ENCODE measurements at regions not wholly inside any gene's neighbourhood (a gene's known extent, or its start where the extent isn't known, plus 50 kb on each side); places are given as distances from the start of the nearest gene placed in this dataset.

- no peak for DNase-seq (ENCODE audit: low read depth)
Observed at GRCh38 chr1:57633881-57634280, 210.0 kb upstream of the DAB1 start.

DNA sequence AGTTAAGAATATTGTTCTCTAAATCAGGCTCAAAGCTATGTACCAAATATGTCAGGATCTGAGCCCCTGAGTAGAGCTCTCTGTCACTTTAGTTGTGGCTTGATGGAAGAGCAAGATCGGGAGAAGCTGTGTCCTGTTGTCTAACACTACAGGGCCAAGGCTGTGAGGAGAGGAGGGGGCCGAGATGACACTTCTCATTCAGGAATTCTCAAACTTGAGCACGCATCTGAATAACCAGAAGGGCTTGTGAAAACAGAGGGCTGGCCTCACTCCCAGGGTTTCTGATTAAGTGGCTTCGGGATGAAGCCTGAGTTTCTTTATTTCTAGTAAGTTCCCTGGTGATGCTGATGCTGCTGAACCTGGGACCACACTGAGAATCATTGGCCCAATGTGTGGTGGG, 209.2 kb upstream of the DAB1 start:
- no peak for DNase-seq (ENCODE audit: low read depth)

- peak; percentile 9 for DNase-seq (ENCODE audit: low read depth)
Observed at GRCh38 chr1:57632401-57632800, 208.5 kb upstream of the DAB1 start.

DNA sequence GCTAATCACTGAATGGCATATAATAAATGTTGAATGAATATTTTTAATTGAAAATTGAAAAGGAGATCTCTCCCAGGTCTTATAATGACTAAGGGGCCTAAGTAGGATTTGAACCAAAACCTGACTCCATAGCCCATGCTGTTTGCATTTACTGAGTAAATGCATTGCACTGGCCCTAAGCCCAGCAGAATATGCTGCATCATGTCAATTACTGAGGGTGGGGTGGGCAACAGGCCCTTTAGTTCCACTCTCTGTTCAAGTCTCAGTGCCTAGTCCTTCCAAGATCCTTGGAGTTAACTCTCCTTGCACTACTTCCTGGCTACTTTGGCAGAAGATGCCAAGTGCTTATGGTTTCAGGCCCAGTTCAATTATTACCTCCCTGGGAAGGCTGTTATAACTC, 203.8 kb upstream of the DAB1 start:
- DNase-seq (ENCODE audit: low read depth) = no peak

GRCh38 chr1:57623791-57624538, 200.1 kb upstream of the DAB1 start:
- no peak for DNase-seq (ENCODE audit: low read depth)

DNA sequence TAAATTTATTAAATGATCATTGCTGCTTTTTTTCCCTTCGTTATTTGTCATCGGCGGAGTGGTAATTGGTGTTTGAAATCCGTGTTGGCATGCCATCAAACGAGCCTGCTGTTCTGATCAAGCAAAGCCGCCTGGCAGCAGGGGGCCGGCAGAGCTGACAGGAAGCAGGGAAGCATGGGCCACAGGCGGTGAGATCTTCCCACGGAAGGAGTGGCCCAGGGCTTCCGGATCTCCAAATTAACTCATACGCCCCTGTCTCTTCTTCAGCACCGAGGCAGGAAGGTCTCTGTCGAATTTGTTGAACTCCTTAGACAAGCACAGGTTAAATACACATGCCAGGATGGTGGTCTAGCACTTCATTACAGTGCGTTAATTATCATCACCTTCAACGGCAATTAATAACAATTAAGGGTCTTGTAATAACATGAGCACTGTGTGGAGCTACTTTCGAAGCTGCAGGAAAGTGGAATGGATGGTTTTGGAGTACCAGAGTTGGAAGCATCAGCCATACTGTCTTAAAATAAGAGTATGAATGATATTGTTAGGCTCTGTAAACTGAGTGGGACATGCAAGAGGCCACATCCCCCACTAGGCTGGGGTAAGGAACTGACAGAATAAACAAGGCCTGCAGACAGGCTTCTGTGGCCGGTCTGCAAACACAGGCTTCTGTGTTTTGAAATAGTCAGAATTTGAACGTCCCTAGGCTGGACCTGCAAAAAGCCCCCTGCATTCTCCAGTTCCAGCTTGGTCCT, 199.4 kb upstream of the DAB1 start:
- DNase-seq (ENCODE audit: low read depth) = no peak

- no peak for DNase-seq (ENCODE audit: low read depth)
Observed at GRCh38 chr1:57621776-57622175, 197.9 kb upstream of the DAB1 start.

DNA sequence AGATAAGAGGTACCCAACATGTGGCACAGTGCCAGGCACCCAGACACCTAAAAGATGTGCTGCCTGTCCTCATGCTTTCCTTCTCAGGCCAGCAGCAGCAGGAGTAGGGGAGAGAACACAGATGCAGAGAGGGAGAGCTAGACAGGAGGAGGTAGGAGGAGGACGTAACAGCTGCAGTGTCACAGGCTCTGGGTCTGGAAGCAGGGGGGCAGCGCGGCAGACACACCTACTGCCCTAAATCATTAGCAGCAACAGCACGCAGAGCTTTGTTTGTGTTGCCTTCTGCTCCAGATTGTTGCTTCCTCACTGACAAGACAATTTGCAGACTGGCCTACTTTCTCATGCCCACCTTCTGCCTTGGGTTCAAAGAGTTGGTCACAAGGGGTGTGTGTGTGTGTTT, 196.7 kb upstream of the DAB1 start:
- DNase-seq (ENCODE audit: low read depth) = no peak

GRCh38 chr1:57616921-57617320, 193.1 kb upstream of the DAB1 start:
- DNase-seq (ENCODE audit: low read depth) = no peak

DNA sequence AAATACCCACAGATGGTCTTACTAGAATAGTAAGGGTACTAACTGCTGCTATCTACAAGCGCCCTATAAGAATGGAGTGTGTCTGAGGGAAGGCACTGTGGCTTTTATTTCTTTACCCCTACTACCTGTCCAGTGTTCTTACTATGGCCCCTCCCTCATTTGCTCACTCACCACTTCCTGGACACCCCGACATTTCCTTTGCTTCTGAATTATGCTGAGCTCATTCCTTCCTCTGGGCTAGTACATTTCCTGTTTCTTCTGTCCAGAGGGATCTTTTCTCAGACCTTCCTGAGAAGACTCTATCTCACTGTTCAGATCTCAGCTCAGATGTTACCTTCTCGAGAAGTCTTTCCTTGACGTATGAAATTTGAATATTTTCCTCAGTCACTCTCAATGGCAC, 192.1 kb upstream of the DAB1 start:
- no peak for DNase-seq (ENCODE audit: low read depth)

- DNase-seq (ENCODE audit: low read depth) = no peak
Observed at GRCh38 chr1:57612833-57613232, 189.0 kb upstream of the DAB1 start.

GRCh38 chr1:57605933-57606332, 182.1 kb upstream of the DAB1 start:
- DNase-seq (ENCODE audit: low read depth) = no peak

- no peak for DNase-seq (ENCODE audit: low read depth)
Observed at GRCh38 chr1:57603696-57604095, 179.8 kb upstream of the DAB1 start.

DNA sequence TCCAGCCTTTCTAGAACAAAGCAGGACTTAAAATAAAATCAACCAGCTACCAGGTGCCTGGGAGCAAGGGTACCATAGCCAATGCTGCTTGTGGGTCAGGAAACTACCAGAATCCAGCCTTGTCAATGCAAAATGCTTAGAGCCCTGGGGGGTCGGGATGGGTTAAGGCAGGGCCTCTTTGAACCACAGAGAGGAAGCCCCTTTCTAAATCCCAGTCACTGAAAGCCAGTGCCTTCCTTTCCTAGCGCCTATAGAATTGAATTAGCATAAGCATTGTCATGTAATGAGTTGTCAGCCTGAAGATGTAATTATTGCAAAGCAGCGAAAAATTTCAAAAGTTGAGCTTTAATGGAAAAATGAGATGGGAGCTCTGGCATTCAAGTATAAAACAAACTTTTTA, 176.6 kb upstream of the DAB1 start:
- DNase-seq (ENCODE audit: low read depth) = no peak

- peak; percentile 3 for DNase-seq (ENCODE audit: low read depth)
Observed at GRCh38 chr1:57599236-57599994, 175.6 kb upstream of the DAB1 start.

DNA sequence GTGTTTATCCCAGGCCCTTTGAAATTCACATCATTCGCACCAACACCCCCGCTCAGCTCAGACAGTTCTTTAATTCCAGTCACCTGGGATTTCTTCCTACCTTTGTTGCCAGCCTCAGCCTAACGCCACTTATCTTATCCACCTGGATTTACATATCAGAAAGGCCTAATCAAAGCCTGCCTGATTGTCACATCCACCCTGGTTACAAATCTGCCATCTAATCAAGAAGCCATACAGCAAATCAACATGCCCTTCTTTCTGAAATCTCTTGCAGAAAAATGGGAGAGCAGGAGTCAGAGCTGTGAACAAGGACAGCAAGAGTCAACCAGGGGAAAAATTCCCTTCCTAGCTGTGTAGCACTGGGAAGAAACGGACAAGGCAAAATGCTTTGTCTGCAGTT, 173.2 kb upstream of the DAB1 start:
- DNase-seq (ENCODE audit: low read depth) = no peak

GRCh38 chr1:57594002-57594401, 170.1 kb upstream of the DAB1 start:
- no peak for DNase-seq (ENCODE audit: low read depth)

GRCh38 chr1:57591842-57592241, 168.0 kb upstream of the DAB1 start:
- no peak for DNase-seq (ENCODE audit: low read depth)

GRCh38 chr1:57590978-57591377, 167.1 kb upstream of the DAB1 start:
- DNase-seq (ENCODE audit: low read depth) = no peak

DNA sequence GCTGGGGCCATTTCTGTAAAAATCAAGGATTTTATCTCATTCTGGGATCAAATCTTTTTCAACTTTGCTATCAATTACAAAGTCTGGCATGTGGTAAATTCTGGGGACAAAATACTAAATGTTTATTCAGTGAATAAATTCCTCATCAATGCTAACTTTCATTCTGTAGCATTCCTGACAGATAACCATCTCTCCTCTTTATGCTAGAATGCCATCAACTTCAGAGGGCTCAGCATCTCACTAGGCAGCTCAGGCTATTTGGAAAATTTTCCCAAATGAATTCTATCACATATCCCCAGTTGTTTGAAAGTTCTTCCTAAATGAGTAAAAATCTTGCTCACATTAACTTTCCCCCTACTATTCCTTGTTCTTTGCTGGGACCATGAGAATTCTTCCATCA, 163.0 kb upstream of the DAB1 start:
- DNase-seq (ENCODE audit: low read depth) = no peak

GRCh38 chr1:57578680-57579079, 154.8 kb upstream of the DAB1 start:
- no peak for DNase-seq (ENCODE audit: low read depth)

DNA sequence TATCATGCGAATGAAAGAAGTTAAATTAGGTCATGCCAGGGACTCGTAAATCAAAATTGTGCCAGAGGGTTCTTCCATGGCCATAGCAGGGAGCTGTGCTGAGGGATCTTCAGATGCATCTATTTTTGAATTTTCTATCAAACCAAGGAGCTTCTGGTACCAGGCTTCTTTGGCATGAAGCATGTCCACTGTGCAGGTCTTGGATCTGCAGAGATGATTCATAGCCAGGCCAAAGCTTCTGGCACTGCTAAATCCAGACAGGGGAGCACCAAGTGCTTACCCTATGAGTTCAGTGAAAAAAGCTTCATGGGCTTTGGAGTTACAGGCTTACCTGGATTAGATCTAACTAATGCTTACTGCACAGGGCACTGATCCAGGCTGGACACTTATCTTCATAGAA, 154.2 kb upstream of the DAB1 start:
- DNase-seq (ENCODE audit: low read depth) = no peak

GRCh38 chr1:57576756-57577155, 152.9 kb upstream of the DAB1 start:
- no peak for DNase-seq (ENCODE audit: low read depth)
